ENCODE measurements at regions not wholly inside any gene's neighbourhood (a gene's known extent, or its start where the extent isn't known, plus 50 kb on each side); places are given as distances from the start of the nearest gene placed in this dataset.

DNA sequence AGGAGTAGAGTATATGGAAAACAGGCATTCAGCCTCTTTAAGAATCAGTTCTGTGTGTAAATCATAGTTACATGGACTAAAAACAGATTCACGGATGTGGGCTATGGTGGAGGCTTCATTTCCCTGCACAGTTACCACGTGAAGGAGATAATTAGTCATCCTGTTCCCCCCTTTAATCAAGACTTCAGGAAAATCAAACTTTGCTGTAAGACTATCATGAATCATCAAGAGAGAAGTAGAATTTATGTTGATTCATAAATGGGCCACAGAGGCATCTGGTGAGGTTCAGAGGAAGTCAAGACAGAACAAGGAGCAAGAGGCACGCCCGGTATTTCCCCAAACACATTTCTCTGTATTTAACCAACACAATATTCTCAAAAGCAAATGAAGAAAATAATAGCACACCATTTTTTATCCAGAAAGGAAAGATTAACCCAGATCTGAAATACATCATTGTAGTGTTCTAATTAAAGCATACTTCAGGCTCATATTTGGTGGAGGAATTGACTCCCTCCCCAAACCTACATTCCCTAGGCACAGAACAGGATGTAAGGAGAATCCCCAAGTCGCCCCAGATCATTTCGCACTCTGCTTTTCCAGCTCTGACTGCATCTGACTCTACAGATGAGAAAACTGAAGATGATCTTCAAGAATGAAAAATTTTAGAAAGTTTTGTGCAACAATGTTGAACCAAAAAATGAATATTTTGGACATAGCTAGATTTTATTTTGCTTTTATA, 175.8 kb upstream of the GAS1 start:
- DNase-seq = no peak

DNA sequence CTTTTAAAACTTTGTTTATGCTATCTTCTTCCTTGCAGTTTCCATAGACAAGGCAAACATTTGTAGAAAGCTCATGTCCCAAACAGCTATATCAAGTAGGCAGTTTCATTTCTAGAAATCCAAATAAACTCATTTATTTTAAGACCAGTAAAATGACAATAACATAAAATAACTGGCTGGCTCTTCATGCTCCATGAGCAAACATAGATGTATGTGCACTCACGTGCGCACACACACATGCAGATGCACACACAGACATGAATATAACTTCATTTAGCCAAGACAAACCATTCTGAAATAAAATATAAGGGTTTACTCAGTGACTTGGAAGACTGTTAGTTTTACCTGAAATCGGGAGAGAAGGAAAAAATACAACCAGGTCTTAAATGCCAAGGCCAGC, 176.5 kb upstream of the GAS1 start:
- DNase-seq = no peak

- no peak for DNase-seq
Observed at GRCh38 chr9:87125819-87126218, 178.5 kb upstream of the GAS1 start.

DNA sequence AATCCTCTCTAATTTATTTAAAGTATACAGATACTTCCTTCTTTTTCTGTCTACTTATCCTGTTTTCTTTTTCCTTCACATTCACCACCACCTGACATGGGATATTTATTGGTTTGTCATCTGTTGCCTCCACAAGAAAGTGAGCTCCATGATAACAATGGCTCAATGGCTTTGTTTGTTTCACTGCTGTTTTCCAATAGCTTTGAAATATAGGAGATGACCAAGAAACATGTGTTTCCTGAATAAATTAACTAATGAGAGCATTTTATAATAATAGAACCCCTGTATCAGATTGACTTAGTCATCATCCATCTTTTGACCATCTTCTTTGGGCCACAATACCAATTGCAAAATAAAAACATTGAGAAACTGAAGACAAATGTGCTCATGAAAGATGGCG, 180.2 kb upstream of the GAS1 start:
- DNase-seq = no peak

GRCh38 chr9:87127978-87128614, 180.8 kb upstream of the GAS1 start:
- no peak for DNase-seq

DNA sequence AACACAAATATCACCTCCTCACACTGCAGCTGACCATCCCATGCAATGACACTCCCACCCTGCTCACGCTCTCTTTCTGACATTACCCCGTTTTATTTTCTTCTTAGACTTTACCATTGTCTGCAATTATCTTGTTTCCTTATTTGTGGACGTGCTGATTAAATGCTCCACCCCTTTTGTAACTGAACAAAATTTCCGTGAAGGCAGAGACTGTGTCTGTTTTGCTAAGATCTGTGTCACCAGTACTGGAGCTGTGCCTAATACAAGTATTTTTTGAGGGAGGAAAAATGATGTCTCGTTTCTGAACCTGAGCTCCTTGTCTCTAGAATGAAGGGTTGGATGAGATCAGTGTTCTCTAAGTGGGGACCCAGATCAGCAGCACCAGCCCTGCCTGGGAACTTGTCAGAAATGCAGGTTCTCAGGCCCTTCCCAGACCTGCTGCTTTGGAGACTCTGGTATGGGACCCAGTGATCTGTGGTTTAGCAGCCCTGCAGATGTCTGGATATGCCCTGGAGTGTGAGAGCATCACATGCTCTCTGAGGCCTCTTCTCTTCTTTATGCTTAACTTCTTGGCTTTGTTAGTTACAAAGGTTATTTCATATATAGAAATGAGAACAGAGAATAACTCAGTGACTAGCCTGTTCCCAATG, 181.7 kb upstream of the GAS1 start:
- no peak for DNase-seq

GRCh38 chr9:87135074-87135473, 187.8 kb upstream of the GAS1 start:
- DNase-seq = no peak

- DNase-seq = no peak
Observed at GRCh38 chr9:87137718-87138117, 190.4 kb upstream of the GAS1 start.

DNA sequence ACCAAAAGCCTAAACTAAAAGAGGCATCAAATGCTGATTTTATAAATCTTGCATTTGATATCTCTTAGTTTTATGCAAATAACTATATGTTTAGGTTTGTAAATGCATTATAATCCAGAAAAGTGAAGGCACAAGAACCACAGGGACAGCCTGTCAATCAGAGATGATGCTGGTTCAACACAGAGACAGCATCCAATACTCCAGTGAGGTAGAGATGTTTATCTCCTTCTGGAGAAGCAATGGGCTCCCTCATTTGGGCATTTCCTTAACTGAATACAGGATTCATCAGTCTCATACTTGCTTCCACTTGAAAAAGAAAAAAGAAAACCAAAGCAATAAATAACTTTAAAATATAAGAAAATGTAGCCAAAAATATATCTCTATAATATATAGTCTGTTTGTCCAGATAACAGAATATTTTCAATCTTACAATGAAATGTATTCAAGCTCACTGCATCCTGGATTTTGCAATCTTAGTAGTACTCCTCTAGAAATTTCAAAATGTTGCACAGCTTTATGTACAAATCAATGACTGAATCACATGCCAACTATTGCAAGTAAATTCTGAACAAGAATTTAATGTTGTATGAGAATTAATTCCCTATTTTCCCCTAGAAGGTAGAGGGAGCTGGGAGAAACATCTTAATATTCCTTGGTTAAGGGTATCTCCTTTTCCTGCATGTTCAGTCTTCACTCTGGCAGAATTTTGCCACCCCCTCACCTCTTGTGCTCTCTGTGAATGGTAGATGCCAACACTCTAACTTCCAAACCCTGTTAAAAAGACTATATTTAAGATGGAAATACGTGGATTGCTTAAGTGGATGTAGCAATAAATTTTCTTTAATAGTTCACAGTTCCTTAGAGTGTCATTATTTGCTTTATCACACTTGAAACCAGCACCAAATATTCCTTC, 191.1 kb upstream of the GAS1 start:
- DNase-seq = no peak

- no peak for DNase-seq
Observed at GRCh38 chr9:87139099-87139730, 191.9 kb upstream of the GAS1 start.

DNA sequence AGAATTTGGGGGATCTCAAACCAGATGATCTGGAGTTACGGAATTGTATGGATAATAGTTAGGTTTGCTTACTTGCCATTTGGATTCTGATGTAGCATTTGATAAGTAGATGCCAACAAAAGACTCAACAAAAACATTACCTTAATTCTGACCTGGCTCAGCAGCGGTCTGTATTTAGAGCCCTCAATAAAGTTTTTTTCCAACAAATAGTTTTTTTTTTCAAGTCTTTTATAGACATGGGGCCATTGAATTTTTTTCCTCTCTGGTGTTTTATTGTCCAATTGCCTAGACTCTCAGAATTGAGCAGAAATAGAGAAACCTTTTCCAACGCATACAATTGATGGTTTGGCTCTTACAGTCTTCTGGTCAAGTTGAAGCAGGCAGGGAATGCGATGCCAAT, 192.8 kb upstream of the GAS1 start:
- DNase-seq = no peak

- no peak for DNase-seq
Observed at GRCh38 chr9:87140605-87141109, 193.4 kb upstream of the GAS1 start.

GRCh38 chr9:87141124-87141523, 193.8 kb upstream of the GAS1 start:
- DNase-seq = no peak

DNA sequence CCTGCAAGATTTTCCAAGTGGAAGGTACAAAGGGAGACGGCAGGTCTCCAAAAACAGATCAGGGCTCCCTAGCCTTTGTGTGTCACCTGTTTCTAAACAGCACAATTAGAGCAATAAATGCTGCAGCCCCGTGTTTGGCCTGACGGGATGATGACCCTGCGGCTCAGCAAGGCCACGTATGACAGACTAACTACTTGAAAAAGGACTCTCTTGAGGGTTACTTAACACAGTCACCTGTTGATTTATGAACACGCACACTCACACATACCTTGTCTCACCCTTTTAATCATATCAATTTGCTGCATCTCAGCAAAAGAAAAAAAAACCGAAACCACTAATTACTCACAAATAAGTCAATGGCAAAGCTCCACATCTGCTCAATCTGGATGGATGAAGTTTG, 199.6 kb upstream of the GAS1 start:
- DNase-seq = no peak

GRCh38 chr9:87147839-87148238, 200.5 kb upstream of the GAS1 start:
- no peak for DNase-seq

- no peak for DNase-seq
Observed at GRCh38 chr9:87148331-87149104, 201.2 kb upstream of the GAS1 start.

GRCh38 chr9:87149799-87150198, 202.5 kb upstream of the GAS1 start:
- DNase-seq = no peak

- DNase-seq = no peak
Observed at GRCh38 chr9:87152256-87152655, 204.9 kb upstream of the GAS1 start.

DNA sequence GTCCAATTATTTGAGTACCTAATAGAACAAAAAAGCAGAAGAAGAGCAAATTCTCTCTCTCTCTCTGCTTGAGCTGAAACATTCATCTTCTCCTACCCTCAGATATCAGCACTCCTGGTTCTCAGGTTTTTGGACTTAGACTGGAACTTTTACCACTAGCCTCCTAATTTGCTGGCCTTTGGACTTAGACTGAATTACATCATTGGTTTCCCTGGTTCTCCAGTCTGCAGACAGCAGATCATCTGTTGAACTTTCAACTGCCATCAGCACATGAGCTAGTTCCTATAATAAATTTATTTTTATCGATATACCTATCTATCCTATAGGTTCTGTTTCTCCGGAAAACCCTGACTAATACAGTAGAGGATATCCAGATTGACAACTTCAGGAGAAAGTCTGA, 208.9 kb upstream of the GAS1 start:
- no peak for DNase-seq

- DNase-seq = peak; percentile 21
Observed at GRCh38 chr9:87157366-87158031, 210.2 kb upstream of the GAS1 start.

GRCh38 chr9:87158765-87159164, 211.5 kb upstream of the GAS1 start:
- no peak for DNase-seq
